IgD-negative memory B cell (primary cell): ENCODE measurements at regions not wholly inside any gene's neighbourhood (a gene's known extent, or its start where the extent isn't known, plus 50 kb on each side); places are given as distances from the start of the nearest gene placed in this dataset.

Experiments
- H3K27ac Mint-ChIP-seq, 3 donors: one replicate each; pipeline ENCODE4 v1.8.0; 2020 to 2022; ENCODE audit warnings: mild to moderate bottlenecking in 3 of 3, mixed read lengths in 3 of 3, moderate library complexity in 1 of 3
- H3K27me3 Mint-ChIP-seq: one replicate; pipeline ENCODE4 v1.8.0; 2021; ENCODE audit warnings: mixed read lengths
- H3K36me3 Mint-ChIP-seq: one replicate; pipeline ENCODE4 v1.8.0; 2020; ENCODE audit warnings: mild to moderate bottlenecking, mixed read lengths
- H3K4me1 Mint-ChIP-seq, 3 donors: one replicate each; pipeline ENCODE4 v1.8.0; 2020 to 2022; ENCODE audit warnings: mixed read lengths in 3 of 3, mild to moderate bottlenecking in 1 of 3
- H3K4me3 Mint-ChIP-seq, 4 donors: one replicate each; pipeline ENCODE4 v1.8.0; 2020 to 2022; ENCODE audit warnings: mild to moderate bottlenecking in 4 of 4, mixed read lengths in 4 of 4, moderate library complexity in 3 of 4
- H3K9me3 Mint-ChIP-seq, 3 donors: one replicate each; pipeline ENCODE4 v1.8.0; 2020 to 2021; ENCODE audit warnings: mixed read lengths in 3 of 3, mild to moderate bottlenecking in 1 of 3

DNA sequence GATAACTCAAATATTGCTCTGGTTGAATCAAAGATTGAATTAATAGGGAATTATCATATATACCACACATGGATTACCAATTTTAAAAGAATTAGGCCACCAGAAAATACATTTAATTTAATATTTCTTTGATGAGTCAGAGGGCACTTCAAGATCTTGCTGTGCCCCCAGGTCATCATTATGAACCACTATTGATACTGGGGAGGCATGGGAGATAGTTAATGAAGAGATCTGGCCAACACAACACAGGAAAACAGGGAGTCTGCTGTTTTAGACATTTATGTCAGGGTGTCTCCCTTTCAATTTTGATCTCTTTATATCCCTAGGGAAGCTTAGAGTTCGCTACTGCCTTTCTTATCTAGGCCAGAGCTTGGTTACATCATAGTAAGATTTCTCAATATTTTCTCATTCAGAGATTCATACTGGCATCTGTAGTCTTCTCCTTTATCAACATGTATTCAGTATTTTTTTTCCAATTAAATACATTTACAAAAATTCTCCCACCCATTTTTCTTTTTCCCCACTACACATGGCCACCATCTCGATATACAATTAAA, 158.3 kb upstream of the ZFHX3 start:
- Mint-ChIP-seq H3K27me3 (no peaks in the 10 kb centered on the region), H3K4me3 (no peak overlapping the region), H3K27ac (no peak overlapping the region), H3K9me3 (no peaks in the 10 kb centered on the region), H3K4me1 (no peaks in the 10 kb centered on the region), H3K36me3 (no peaks in the 10 kb centered on the region)

DNA sequence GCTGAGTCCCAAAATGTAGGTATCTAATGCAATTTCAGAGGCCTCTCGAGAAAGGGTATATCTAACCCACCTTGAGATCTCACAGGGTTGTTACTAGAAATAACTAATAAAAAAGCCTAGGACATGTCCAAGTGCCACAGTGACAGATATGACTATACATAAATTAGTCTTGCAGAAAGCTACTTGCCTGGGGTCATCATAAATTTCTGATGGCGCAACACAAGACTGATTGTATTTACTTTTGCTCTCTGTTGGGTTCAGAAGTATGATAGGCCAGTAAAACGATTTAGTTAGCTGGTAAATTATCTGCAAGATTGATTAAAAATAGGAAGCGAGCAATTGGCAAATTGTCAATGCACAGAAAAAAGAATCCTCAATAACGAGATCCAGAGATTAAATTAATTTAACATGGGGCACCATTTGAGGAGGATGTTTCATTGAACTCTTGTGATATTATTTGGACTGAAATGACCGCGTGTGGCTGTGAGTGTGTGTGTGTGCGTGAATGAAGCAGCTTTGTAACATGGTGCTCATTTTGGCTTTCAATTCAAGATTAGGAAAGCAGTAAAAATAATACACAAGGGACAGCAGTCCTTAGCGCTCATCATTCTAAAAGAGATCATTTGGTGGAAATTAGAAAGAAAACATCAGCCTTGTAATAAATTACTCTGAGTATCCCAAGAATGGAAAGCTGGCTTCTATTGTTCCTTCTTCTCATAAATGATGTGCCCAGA, 157.4 kb upstream of the ZFHX3 start:
- Mint-ChIP-seq H3K36me3 (no peaks in the 10 kb centered on the region), H3K4me3 (no peak overlapping the region), H3K4me1 (no peaks in the 10 kb centered on the region), H3K9me3 (no peaks in the 10 kb centered on the region), H3K27me3 (no peaks in the 10 kb centered on the region), H3K27ac (no peak overlapping the region)

DNA sequence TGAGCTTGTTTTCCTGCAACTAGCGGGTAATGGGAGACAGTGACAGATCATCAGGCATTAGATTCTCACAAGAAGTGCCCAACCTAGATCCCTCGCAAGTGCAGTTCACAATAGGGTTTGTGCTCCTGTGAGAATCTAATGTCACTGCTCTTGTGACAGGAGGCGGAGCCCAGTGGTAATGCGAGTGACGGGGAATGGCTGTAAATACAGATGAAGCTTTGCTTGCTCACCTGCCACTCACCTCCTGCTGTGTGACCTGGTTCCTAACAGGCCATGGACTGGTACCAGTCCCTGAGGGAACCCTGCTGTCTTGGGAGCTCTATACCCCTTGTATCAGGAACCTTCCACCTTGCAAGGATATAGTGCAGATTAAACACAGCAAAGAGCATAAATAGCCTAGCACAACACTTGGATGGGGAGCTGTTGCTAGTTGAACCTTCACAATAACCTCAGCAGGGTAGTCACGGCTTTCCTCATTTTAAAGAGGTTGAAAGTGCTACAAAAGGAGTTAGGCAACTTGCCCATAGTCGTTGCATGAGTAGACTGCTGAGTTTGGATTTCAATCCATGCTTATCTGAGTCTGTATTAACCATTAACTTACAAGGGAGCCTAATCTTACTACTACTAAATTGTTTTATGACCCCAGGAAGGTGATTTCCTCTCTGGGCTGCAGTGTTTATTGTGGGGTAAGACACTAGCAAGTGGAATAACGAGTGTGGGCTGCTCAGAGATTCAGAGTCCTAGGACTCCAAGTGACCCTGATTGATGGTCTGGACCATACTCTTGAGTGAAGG, 156.6 kb upstream of the ZFHX3 start:
- Mint-ChIP-seq H3K4me1 (no peaks in the 10 kb centered on the region), H3K4me3 (no peak overlapping the region), H3K27me3 (no peaks in the 10 kb centered on the region), H3K27ac (no peak overlapping the region), H3K9me3 (no peaks in the 10 kb centered on the region), H3K36me3 (no peaks in the 10 kb centered on the region)

DNA sequence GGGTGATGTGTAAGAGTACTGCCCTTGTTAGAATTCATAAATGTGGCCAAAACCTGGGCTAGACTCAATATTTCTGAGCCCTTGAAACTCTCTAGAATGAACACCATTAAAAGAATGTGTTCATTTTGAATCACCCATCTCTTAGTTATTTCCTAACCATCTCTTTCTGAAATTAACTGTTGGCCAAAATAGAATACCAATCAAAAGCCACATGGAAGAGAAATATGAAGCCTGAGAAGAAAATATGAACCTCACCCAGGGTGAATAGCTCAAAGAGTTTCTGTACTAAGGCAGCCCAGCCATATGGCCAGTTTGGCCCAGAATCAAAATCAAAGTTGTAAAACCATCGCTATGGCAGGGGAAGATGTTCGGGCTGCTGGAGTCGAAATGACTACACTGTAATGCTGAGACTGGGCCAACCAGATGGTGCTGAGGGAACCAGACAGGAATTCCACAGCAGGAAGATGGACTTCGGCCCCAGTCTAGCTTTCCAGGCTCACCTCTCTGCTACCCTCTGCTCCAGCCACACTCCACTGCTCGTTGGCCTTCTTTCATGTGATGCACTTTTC, 154.3 kb upstream of the ZFHX3 start:
- H3K4me3 Mint-ChIP-seq, result no peak overlapping the region
- no peaks in the 10 kb centered on the region for H3K4me1 Mint-ChIP-seq
- H3K9me3 Mint-ChIP-seq, result peaks cover 0 to 1% (median 0%) of the 10 kb centered on the region in 3 donors
- H3K27me3 Mint-ChIP-seq, result no peaks in the 10 kb centered on the region
- H3K36me3 Mint-ChIP-seq, result no peaks in the 10 kb centered on the region
- H3K27ac Mint-ChIP-seq, result no peak overlapping the region

DNA sequence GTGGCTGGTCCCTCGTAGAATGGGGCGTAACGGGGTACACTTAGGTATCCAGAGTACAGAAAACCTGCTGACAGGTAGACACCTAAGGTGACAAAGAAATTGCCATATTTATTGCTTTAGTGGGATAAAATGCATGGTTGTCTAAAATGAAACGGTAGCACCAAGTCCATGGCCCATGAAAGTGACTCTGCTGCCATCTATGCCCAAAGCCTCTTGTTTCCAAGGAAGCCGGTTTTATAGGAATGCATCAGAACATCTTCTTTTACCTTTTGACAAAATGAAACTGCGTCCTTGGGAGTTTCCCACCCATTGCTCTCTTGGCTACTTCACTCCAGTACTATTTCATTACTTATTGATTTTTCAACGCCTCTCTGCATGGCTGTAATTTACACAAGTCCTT, 151.3 kb upstream of the ZFHX3 start:
- H3K4me1 Mint-ChIP-seq, result no peaks in the 10 kb centered on the region
- H3K27me3 Mint-ChIP-seq, result no peaks in the 10 kb centered on the region
- H3K9me3 Mint-ChIP-seq, result peaks cover 0 to 1% (median 0%) of the 10 kb centered on the region in 3 donors
- H3K27ac Mint-ChIP-seq, result no peak overlapping the region
- no peak overlapping the region for H3K4me3 Mint-ChIP-seq
- no peaks in the 10 kb centered on the region for H3K36me3 Mint-ChIP-seq

DNA sequence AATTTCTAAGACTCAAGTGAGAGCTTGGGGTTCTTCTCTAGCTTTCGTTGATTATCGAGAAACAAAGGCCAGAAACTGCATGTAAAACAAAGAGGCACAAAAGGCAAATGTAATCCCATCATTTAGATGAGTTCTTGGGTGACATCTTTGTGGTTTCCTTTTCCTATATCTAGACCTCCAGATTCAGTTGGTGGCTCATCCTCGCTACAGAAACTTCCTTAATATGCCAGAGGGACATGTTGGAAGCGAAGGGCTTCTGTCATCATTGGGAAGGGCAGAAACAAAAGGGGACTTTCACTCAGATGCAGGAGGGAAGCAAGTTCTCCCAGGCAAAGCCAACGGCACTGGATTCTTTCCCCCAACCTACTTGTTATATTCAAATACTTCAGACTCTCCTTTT, 150.6 kb upstream of the ZFHX3 start:
- no peaks in the 10 kb centered on the region for H3K36me3 Mint-ChIP-seq
- H3K9me3 Mint-ChIP-seq, result peaks cover 0 to 1% (median 0%) of the 10 kb centered on the region in 3 donors
- H3K4me3 Mint-ChIP-seq, result no peak overlapping the region
- H3K27ac Mint-ChIP-seq, result no peak overlapping the region
- H3K27me3 Mint-ChIP-seq, result no peaks in the 10 kb centered on the region
- H3K4me1 Mint-ChIP-seq, result no peaks in the 10 kb centered on the region

DNA sequence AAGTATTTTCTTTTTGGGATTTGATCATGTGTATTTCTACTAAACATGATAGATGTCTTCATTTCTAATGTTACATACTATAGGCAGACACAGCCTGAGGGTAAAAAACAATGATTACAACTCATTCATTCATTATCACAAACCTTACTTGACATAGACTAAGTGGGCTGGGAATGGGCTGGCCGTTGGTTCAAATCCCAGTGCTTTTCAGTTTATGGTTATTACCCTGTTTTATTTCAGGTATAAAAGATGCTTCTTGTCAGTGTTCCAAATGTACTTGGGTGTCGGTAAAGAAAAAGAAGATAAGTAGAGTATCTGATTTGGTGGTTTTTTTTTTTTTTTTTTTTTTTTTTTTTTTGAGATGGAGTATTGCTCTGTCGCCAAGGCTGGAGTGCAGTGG, 149.7 kb upstream of the ZFHX3 start:
- H3K4me3 Mint-ChIP-seq, result no peak overlapping the region
- no peaks in the 10 kb centered on the region for H3K36me3 Mint-ChIP-seq
- H3K9me3 Mint-ChIP-seq, result peaks cover 0 to 1% (median 0%) of the 10 kb centered on the region in 3 donors
- no peaks in the 10 kb centered on the region for H3K4me1 Mint-ChIP-seq
- peaks cover 2% of the 10 kb centered on the region for H3K27me3 Mint-ChIP-seq
- H3K27ac Mint-ChIP-seq, result no peak overlapping the region

DNA sequence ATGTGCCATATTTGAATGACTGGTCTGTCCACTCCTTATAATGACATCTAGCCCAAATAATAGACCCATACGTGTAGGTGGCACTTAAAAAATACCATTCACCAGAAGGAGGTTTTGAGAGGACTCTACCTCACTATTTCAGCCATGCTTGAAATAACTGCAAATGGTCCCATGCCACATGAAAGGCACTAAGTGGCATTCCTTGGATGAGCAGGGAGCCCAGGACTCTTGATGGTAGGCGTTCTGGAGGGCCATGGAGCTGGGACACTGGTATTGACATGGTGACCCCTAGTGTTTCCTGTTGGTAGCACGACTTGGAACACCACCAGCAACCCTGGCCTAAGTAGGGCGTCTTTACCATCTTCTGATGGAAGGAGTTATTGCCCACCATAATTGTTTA, 148.7 kb upstream of the ZFHX3 start:
- H3K27ac Mint-ChIP-seq, result no peak overlapping the region
- no peaks in the 10 kb centered on the region for H3K4me1 Mint-ChIP-seq
- peaks cover 4% of the 10 kb centered on the region for H3K27me3 Mint-ChIP-seq
- H3K9me3 Mint-ChIP-seq, result peaks cover 0 to 1% (median 0%) of the 10 kb centered on the region in 3 donors
- no peak overlapping the region for H3K4me3 Mint-ChIP-seq
- no peaks in the 10 kb centered on the region for H3K36me3 Mint-ChIP-seq

DNA sequence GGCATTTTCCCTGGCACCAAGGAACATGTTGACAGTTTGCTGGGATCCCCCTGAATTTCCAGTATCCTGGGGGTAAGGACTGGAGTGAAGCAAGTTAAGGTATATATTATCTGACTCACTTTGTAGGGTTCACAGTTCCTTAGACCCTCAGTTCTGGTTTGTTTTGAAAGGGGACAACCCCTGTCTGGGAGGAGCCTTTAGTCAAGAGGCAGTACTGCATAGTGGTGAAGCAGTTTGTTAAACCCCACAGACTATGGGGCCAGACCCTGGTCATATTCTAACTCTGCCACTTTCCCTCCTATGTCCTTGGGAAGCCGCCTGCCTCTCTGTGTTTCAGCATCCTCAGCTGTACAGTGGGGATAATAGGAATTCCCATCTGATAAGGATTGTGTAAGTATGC, 145.5 kb upstream of the ZFHX3 start:
- peaks cover 11% of the 10 kb centered on the region for H3K27me3 Mint-ChIP-seq
- no peak overlapping the region for H3K4me3 Mint-ChIP-seq
- H3K36me3 Mint-ChIP-seq, result no peaks in the 10 kb centered on the region
- no peaks in the 10 kb centered on the region for H3K4me1 Mint-ChIP-seq
- no peak overlapping the region for H3K27ac Mint-ChIP-seq
- H3K9me3 Mint-ChIP-seq, result peaks cover 0 to 1% (median 0%) of the 10 kb centered on the region in 3 donors

DNA sequence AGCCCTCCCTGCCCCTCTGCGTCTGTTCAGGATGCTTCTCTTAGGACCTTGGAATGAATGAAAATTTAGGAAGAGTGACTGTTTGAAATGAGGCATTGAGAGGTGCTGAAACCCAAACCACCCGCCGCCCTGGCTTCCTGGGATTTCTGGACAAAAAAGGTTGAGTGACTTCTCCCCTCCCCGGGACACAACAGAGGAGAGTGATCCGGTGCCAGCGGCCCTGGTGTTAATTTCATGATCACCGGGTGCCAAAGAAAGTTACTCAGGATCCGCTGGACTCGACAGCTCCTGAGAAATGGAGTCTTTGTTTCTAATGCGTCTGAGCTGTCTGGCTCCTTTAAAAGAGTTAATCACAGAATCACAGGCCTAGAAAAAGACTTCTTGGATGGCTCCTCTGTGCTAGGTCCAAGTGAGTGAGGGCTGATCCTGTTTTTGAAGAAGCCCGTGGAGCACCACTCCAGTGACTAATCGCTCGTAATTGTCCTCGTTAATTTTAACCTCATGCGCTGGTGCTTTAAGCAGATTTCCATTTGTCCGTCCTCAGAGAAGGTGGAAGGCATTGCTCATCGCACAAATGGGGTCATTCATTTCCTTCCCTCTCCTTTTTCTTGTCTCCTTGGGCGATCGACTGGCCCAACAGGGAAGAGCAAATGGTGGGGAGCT, 144.4 kb upstream of the ZFHX3 start:
- no peaks in the 10 kb centered on the region for H3K4me1 Mint-ChIP-seq
- H3K27me3 Mint-ChIP-seq, result peaks cover 11% of the 10 kb centered on the region
- H3K4me3 Mint-ChIP-seq, result no peak overlapping the region
- no peaks in the 10 kb centered on the region for H3K9me3 Mint-ChIP-seq
- H3K27ac Mint-ChIP-seq, result no peak overlapping the region
- H3K36me3 Mint-ChIP-seq, result no peaks in the 10 kb centered on the region

DNA sequence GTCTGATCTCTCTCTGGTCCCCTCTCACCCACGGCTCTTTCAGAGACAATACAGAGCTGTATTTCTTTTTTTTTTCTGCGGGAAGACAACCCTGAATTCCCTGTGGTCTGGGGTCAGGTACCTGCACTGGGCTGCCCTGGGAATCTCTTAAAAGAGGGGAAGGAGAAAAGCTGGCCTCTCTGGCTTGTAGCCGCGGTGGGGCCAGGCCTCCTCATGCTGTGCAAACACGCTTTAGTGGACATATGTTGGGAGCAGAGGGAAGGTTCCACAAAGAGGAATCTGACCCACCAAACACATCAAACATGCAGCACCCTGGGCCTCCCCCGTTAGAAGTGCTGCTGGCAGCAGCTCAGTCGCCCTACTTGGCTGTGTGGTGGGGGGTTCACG, 143.7 kb upstream of the ZFHX3 start:
- Mint-ChIP-seq H3K4me1 (no peaks in the 10 kb centered on the region), H3K4me3 (no peak overlapping the region), H3K9me3 (no peaks in the 10 kb centered on the region), H3K27me3 (peaks cover 11% of the 10 kb centered on the region), H3K27ac (no peak overlapping the region), H3K36me3 (no peaks in the 10 kb centered on the region)

DNA sequence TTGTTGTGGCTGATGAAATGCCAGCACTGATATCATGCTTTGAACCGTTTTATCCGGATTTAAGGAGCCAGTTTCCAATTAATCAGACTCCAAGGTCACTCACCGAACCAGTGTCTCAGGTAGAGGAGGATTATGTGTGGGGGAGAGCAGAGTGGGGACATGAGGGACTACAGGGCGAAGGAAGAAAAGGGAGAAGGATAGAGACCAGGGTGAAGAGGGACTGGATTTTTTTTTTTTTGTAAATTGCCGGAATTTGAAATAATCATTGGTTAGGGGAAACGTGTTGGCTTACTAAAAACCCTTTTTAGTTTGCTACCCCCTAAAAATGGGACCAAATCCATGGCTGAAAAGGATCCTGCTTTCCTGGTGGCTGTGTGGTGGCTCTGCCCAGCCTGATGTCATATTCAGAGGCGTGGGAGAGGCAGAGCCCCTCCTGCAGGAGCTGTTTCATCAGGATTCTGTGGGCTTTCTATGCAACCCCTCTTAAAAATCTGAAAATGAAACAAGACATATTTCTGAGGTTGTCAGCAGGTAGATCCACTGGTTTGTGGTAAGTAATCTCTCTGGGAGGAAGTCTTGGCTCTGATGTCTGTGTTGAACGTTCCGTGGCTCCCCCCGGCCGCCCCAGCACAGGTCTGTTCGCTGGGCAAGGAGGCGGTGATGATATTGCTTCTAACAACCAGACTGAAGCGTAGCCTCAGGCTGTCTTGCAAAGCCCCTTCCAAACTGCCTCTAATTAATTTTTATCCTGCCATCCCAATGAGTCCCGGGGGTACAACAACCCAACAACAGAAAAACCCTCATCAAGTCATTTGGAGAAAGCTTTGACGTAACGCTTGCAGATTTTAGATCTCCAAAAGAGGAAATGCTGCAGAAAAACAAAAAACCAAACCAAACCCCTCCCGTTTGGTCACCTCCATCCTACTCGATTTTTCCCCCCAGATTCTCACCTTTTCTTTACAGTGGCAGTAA, 143.0 kb upstream of the ZFHX3 start:
- H3K4me1 Mint-ChIP-seq, result no peaks in the 10 kb centered on the region
- no peaks in the 10 kb centered on the region for H3K36me3 Mint-ChIP-seq
- H3K27me3 Mint-ChIP-seq, result peaks cover 11% of the 10 kb centered on the region
- peak overlapping the region in 1 of 3 donors; percentile 28 for H3K27ac Mint-ChIP-seq
- H3K9me3 Mint-ChIP-seq, result no peaks in the 10 kb centered on the region
- H3K4me3 Mint-ChIP-seq, result no peak overlapping the region

DNA sequence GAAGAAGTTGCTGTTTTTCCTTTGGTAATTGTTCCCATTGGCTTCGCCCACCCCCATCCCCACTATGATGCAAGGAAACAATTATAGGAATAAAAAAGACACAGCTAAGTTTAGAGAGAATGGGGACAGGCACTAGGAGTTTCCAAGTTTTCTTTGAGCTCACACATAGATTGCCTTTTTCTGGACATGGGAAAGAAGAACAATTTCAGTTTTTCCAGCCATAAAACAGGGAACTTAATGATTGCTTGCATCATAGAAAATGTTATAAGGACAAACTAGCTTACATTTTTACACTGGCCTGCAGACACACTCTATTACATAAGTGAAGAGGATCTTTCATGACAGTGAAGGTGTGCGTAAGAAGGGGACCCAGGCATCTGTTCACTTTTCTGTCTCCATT, 142.3 kb upstream of the ZFHX3 start:
- Mint-ChIP-seq H3K27ac (no peak overlapping the region), H3K9me3 (no peaks in the 10 kb centered on the region), H3K4me1 (no peaks in the 10 kb centered on the region), H3K4me3 (no peak overlapping the region), H3K36me3 (no peaks in the 10 kb centered on the region), H3K27me3 (peaks cover 11% of the 10 kb centered on the region)

DNA sequence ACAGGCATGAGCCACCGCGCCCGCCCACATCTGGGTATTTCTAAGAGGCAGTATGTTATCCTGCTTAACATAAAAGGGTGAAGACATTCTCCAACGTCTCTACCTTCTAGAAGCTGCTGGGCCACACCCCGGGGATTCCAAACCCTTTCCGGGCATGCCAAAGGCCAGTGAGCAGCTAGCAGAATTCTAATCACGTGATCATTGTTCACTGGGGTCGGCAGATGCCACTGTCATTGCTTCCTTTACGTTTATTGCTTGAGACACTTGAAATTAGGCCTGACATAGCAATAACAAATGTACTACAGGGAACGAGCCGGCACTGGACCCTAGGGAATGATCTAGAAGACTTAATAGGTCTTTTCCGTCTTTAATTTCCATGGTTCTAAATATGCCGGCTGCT, 141.2 kb upstream of the ZFHX3 start:
- Mint-ChIP-seq H3K4me3 (no peak overlapping the region), H3K9me3 (no peaks in the 10 kb centered on the region), H3K27ac (no peak overlapping the region), H3K27me3 (peaks cover 13% of the 10 kb centered on the region), H3K4me1 (no peaks in the 10 kb centered on the region), H3K36me3 (no peaks in the 10 kb centered on the region)
